GM18907 (cell line): ENCODE measurements at regions not wholly inside any gene's neighbourhood (a gene's known extent, or its start where the extent isn't known, plus 50 kb on each side); places are given as distances from the start of the nearest gene placed in this dataset.

Source experiments
- ATAC-seq: cut with Tn5 transposase; IDR thresholded peaks from one replicate; pipeline ENCODE4 v1.9.1; 2021; ENCODE audit warnings: mild to moderate bottlenecking, moderate library complexity; ENCODE audit not compliant: unreplicated experiment

DNA sequence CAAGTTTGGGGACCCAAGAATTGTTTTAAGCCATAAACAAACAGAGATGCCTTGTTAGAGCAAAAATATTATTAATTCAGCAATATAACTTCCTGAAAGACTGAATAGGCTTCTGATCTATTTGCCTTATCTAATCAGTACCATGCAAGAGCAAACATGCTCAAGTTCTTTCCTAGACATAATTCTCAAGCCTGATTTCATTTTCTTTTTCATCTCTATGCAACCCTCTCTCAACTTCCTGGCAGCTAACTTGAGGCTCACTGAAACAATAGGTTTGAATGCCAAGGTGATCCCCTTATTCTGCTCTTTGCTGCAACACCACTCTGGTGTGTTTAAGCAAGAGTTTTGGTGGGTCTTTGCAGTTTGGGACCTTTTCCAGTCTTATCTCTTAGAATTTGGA lies 230.9 kb upstream of the CD96 start:
- no peak for ATAC-seq

DNA sequence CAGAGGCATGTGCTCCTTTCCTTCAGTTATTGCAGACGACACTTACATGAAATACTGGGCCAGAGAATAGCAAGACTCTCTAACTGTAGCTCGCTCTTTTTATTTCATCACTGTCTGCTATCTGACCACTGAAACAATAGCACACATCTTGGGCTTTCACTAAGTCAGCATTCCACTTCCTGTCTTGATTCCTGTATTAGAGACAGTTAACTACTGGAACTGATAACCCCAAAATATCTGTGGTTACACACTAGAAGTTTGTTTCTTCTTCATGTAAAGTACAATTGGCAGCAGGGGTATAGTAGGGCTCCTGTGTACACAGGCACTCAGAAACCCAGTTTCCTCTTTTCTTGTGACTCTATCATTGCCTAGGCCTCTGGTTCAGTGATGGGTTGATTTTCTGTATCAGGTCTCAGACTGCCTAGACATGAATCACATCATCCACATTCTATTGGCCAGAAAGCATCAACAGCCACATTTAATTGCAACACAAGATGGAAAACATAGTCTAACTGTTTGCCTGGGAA lies 230.2 kb upstream of the CD96 start:
- peak; percentile 95 for ATAC-seq

DNA sequence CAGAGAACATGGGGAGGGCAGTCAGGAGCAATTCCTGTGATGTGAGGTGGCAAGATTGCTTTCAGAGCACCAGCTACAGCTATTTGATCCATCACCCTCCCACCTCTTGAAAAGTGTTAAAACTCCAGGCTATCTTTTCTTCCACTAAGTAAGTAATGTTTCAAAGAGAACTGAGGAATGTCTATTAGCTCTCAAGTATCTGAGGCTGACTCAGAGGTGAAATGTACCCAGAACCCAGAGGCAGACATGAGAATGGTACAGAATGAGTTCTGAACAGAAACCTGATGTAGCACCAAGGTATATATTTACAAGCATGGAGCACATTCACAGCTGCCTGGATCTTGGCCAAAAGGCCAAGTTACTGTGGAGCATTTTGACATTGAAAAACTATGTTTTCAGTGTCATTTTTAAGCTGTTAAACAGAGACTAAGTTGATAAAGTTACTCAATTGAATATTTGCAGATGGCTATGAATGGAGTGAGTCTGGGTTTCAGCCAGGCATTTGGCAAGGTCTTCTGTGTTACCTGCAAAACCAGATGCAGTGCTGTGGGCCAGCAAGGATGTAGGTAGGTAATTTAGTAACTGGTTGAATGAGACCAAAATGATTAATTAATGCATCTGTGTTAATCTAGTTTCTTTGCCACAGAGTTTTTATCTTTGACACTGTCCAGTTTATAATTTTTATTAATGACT lies 227.7 kb upstream of the CD96 start:
- no peak for ATAC-seq

DNA sequence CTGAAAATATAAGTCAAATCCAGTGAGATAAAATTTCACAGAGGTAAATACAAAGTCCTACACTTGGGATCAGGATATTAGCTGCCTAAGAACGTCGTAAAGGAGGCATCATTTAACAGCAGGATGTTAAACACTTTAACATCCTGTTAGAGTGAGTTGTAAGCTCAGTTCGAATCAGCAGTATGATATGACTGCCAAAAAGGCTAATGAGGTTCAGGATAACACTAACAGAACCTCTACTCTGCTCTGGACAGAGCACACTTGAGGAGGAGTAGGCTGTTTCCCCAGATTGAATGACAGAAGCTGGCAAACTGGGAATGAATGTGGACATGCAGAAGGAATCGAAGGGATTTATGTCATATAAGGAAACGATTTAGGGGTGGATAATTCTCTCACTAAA lies 227.1 kb upstream of the CD96 start:
- no peak for ATAC-seq

DNA sequence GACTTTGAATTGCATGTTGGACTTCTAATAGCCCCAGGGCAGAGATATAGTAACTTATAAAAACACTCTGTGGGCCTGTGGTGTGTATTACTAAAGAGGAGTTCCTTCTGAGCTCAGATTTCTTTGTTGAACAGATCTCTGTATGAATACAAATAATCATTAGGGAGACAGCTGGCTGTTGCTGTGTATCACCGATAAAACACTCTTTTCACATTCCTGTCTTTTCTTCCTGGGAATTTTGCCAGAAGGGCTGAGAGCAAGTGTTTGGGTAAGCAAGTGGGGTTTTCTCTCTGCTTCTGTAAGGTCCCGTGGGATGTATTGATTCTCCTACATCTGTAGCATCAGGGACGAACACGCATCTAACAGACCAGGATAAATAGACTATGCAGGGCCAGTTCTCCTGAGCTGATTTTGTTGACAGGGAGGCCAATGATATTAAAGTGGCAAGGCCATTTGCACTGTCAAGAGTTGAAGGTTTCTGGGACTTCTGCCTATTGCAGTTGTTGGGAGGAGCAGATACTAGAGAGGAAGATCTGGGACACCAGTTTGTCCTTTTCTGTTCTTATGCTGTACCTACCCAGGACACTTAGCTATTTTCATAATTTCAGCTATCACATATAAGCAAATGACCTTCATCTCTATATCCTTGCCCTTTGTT lies 225.9 kb upstream of the CD96 start:
- no peak for ATAC-seq

DNA sequence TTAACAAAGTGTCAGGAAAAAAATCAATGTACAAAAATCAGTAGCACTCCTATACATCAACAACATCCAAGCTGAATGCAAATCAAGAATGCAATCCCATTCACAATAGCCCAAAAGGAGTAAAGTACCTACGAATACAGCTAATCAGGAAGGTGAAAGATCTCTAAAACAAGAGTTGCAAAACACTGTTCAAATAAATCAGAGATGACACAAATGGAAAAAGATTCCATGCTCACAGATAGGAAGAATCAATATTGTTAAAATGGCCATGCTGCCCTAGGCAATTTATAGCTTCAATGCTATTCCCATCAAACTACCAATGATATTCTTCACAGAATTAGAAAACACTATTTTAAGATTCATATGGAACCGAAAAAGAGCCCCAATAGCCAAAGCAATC lies 223.7 kb upstream of the CD96 start:
- no peak for ATAC-seq

DNA sequence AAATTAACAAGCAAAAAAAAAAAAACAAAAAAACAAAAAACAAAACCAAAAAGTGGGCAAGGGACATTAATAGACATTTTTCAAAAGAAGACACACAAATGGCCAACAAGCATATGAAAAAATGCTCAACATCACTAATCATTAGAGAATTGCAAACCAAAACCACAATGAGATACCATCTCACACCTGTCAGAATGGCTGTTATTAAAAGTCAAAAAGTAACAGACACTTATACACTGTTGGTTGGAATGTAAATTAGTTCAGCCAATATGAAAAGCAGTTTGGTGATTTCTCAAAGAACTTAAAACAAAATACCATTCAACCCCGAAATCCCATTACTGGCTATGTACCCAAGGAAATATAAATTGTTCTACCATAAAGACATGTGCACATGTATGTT lies 222.4 kb upstream of the CD96 start:
- ATAC-seq = peak; percentile 60

DNA sequence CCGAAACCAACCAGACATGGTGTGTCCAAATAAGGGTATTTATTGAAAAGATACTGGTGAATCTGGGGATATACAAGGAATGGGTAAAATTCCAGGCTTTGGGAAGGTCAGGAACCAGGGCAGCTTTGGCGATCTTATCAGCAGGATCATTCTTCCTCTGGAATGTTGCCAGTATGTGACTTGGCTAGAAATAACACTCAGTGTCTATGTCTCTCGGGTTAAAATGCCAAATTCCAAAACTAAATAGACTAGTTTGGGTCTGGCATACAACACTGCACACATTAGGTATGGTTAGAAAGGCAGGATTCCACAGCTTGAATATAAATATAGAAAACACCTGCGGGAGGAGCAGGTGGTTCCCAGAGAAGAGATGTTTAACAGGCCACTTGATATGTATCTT lies 220.2 kb upstream of the CD96 start:
- no peak for ATAC-seq

DNA sequence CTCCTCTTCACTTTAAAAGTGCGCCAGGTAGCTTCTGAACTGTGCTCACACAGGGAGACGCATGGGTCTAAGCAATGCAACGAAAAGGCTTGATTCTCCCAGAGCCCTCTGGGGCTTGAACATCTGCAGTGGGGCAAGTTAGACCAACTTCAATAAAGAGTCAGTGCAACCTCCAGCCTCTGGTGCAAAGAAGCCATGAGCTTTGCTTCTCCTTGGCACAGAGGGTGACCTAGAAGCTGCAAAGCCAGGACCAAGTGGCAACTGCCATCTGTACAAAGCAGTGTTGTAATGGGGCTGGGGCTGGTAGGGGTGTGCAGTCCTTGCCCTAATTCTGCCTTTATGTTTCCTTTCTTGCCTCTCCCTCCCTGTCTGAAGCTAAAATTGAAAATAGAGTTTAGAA lies 219.0 kb upstream of the CD96 start:
- no peak for ATAC-seq

DNA sequence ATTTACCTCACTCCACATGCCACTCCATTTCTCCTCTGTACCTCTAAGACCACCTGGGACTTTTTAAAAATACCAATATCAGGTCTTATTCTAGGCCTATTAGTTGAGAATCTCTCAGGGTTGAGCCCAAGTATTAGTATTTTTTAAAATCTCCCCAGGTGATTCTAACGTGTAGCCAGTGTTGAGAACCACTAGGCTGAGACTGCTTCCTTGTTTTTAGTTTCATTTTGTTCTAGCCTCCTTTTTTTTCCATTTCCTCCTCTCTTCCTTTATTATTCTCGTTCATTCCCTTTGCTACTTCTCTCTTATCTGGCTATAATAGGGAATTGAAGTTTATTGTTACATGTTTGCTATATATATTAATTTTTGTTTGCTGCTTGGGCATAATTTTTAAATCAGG lies 217.8 kb upstream of the CD96 start:
- no peak for ATAC-seq

DNA sequence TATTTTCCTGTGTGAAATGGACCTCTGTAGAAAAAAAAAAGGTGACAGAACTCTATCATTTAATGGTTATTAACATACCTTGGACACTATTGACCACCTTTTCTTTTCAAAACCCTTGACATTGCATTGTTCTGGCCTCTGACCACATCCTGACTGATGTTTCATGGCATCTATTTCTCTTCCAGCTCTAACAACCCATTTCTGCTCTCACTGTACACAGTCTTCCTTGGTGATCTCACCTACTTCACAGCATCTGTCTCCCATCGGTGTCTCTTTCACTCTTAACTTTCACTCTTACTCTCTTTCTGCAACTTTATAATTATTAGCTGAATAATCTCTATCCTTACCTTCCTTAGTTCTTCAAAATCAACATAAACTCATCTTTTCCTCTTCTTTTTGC lies 217.4 kb upstream of the CD96 start:
- ATAC-seq = peak; percentile 80

DNA sequence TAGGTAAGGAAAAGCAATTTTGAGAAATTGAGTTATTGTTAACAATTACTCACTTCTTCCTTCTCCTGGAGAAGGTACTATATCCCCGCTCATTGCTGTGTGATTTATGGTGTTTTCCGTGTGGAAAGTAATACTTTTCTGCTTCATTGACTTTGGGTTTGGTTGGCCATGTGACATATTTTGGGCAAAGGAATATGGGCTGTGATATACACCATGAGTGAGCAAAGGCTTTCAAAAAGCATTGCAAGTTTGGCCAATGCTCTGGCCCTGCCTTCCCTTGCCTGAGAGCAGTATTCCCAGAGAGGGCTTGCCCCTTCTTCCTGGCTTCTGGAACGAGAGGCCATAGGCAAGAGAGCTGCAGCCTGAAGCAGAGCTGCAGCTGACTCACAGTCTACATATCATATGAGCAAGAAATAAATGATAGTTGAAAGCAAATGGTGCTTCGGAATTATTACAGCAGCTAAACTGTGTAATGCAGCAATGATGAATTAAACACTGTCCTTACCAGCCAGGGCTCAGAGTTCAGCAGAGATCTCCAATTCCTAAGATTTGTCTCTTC lies 216.8 kb upstream of the CD96 start:
- peak; percentile 4 for ATAC-seq

DNA sequence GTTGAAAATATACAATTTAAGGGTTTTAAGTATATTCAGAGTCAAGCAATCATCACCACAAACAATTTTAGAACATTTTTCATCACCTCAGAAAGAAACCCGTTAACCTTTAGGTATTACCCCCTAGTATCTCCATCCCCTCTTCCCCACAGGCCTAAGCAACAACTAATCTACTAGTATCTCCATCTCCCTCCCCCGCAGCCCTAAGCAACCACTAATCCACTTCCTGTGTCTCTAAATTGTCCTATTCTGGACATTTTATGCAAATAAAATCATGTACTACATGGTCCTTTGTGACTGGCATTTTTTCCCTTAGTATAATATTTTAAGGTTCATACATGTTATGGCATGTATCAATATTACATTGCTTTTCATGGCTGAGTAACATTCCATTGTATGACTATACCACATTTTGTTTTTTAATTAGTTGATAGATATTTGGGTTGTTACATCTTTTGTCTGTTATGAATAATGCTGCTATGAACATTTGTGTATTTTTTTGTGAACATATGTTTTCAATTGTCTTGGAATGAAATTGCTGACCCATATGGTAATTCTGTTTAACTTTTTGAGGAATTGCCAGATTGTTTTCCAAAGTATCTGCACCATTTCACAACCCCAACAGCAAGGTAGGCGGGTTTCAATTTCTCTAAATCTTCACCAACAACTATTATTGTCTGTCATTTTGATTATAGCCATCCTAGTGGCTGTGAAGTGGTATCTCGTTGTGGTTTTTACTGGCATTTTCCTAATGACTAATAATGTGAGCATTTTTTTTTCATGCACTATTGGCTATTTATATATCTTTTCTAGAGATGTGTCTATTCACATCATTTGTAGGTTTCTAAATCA lies 215.6 kb upstream of the CD96 start:
- peak; percentile 49 for ATAC-seq

DNA sequence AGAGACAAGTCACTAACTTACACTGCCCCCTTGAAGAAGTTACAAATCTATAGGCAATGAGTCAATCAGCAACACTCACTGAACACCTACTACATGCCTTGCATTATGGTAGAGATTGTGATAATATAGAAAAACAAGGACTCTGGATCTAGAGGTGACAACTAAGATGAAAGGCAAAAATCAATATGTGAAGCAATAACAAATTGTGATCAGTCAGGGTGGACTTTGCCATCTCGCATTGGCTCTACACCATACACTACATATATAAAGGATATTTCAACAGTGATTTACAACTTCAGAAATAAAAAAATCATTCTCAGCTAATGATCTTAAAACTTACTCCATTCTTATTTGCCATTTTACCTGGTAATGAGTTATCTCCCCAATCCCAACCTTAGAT lies 210.7 kb upstream of the CD96 start:
- no peak for ATAC-seq

DNA sequence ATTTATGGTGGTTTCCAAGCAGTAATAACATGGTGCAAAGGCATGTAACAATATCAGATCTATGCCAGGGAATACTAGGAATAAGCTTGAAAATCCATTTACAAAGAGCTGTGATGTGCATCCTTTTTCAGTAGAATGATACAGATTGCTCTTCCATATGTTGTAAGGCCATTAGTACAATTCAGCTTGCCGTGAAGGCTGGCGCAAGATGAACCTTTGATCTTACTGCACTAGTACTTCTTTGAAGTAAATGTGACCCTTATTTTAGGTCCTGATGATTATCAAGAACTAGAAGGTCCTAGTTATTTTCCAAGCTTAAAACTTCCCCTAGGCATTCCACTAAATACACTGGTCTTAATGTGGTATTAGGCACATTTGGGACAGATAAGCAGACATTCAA lies 210.1 kb upstream of the CD96 start:
- no peak for ATAC-seq

DNA sequence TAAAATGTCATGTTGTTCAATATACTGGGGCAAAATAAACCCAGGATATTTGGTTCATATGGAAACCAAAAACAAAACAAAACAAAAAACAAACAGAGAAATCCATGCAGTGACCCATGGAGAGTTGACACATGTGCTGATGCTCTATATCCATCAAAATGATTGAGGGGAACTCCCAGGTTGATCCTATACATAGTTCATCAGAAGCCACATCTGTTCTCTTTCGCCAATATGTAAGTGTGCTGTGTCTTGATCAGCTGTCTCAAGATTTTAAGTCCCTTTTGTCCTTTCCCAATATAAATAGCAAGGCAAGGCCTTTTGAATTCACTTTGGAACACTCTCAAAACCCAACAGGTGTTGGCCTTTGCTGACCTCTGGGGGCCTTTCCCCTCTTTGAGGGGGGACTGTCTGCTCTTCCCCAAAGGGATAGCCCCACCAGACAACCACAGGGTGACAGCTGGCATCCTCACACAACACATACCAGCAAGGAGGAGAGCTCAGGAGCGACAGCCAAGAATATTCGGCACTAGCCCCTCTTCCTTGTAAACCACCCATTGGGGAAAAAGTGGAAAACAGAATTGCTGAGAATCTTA lies 209.4 kb upstream of the CD96 start:
- no peak for ATAC-seq

DNA sequence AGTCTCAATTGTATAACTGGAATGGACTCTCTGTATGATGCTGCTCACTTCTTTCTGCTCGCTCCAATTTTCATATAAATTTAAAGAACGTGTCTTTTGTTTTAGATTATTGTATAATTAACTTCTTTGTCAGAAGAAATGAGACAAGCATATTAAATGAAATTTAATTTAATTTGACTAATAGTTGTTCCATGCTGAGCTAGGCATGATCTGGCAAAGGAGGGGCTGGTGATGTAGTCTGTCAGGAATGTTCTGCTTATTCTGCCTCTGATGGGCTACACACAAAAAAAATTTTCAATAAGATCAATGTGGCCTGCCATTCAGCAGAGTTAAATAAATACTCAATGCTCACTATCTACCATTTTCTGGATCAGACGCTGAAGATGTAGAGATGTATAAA lies 208.4 kb upstream of the CD96 start:
- no peak for ATAC-seq

DNA sequence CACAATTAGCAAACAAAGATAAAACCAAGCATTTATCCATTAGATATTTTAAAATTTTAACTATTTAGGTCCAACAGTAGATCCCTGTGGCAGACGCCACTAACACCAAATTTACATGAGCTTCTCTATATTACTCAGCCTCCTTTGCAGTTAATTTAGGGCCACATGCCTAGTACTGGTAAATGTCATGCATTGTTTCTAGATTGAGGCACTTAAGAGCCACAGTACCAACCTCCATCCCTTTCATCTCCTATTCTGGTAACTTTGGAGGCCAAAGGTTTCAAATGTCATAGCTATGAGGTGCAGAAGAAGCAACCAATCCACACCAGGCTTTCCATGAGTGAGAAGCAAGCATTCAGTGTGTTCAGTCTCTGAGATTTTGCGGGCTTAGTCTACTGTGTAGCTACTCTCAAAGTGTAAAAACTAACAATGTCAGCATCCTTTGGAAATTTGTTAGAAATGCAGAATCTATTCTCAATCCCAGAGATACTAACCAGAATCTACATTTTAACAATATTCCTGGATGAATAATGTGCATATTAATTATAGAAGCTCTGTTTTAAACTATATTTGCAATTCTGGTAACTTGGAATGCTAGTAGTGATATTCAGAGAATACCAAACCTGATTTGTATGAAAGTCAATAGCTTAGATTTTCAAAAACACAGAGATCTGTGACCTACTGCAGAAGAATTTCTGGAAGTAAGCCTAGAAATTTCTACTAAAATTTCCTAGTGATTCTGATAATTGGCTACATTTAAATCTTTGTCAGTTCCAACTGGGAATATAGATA lies 206.3 kb upstream of the CD96 start:
- ATAC-seq = peak; percentile 81

DNA sequence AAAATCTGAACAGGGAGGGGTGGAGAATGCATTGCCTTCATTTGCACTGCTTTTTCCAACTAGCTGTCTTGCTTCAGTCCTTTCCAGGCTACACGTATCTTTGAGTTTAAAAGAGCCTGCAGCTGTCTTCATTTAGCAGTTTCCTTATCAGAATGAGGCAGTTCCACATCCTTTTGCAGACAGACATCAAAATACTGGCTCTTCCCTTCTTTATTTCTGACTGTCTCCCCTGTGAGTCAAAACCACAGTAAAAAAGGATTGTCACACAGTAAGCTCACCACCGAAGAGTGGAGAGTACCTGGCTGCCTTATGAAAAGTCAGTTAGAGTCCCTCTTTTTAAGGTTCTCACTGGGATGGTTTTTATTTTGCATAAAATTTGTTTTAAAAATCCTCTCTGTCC lies 205.5 kb upstream of the CD96 start:
- ATAC-seq = peak; percentile 42

DNA sequence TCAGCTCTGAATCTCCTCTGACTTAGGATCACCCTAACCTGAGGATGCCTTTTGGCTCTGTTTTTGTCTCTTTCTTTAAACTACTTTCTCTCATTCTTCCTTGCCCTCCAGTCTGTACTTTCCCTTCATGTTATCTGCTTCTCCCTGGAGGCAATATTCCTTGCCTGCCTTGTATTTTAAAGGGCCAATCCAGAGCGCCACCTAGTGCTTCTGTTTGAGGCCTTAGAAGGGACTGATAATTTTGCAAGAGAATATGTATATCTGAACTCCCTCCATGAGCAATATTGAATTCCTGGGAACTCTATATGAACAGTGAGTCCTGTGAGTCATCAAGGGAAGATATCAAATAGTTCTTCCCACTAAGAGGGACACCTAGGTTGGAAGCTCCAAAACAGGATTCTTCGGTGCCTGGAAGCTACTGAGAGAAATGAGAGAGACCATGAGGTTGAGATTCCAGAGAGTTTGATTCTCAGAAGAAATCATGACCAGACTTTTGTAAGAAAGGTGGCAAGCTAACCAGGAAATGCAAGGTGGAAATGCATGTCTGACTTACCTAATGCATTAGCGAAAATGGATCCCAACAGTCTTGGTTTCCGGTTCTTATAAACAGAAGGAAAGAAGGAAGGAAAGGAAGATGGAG lies 203.8 kb upstream of the CD96 start:
- peak; percentile 59 for ATAC-seq
